ENCODE measurements at regions not wholly inside any gene's neighbourhood (a gene's known extent, or its start where the extent isn't known, plus 50 kb on each side); places are given as distances from the start of the nearest gene placed in this dataset.
"Not testable (repeated sequence)": the region's sequence is repeated elsewhere in the genome, so short reads cannot be mapped to it uniquely, and the experiment has no call there.

DNA sequence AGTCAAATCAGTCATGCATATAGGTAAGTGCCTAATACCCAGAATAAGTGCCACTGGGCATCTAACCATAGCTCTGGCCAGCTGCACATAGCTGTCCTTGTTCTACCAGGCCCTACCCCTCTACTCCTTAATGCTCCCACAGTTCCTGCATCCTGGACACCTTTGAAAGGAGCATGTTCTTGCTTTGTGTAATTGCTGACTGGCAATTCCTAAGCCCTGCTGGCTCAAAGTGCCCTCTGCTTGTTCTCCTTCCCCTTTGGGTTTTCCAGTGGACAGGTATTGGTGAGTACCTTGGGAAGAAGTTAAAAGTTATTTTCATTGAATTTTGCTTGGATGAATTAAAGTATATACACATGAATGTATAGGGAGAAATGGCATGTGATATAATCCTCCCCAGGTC is 516.4 kb downstream of the ETNK1 start:
- dilution Hi-C loops (cut with MboI; ENCODE audit: extremely low pct_ligation_motif_present, low sequenced_read_pairs), result no loop called here
- TF ChIP-seq EZH2 (IDR thresholded peaks at IDR 0.05; ENCODE audit: low read length), result no peak
- TF ChIP-seq, protein P1, sequence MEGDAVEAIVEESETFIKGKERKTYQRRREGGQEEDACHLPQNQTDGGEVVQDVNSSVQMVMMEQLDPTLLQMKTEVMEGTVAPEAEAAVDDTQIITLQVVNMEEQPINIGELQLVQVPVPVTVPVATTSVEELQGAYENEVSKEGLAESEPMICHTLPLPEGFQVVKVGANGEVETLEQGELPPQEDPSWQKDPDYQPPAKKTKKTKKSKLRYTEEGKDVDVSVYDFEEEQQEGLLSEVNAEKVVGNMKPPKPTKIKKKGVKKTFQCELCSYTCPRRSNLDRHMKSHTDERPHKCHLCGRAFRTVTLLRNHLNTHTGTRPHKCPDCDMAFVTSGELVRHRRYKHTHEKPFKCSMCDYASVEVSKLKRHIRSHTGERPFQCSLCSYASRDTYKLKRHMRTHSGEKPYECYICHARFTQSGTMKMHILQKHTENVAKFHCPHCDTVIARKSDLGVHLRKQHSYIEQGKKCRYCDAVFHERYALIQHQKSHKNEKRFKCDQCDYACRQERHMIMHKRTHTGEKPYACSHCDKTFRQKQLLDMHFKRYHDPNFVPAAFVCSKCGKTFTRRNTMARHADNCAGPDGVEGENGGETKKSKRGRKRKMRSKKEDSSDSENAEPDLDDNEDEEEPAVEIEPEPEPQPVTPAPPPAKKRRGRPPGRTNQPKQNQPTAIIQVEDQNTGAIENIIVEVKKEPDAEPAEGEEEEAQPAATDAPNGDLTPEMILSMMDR (optimal IDR thresholded peaks at IDR 0.05 in 1 of 3, IDR thresholded peaks at IDR 0.05 in 1 of 3, conservative IDR thresholded peaks at IDR 0.05 in 1 of 3; ENCODE audit: extremely low read depth in 1 of 3, insufficient read depth in 2 of 3, low read length in 3 of 3), result no peak
- H3K4me2 ChIP-seq (ENCODE audit: control insufficient read depth, extremely low read depth, insufficient read depth, low read depth, low read length), result no peak overlapping the region

DNA sequence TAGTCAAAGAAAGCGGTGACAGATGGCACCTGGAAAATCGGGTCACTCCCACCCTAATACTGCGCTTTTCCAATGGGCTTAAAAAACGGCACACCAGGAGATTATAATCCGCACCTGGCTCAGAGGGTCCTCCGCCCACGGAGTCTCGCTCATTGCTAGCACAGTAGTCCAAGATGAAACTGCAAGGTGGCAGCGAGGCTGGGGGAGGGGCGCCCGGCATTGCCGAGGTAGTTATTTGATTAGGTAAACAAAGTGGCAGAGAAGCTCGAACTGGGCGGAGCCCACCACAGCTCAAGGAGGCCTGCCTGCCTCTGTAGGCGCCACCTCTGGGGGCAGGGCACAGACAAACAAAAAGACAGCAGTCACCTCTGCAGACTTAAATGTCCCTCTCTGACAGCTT is 521.1 kb downstream of the ETNK1 start:
- H3K27ac ChIP-seq (ENCODE audit: control insufficient read depth, insufficient read depth, low read length); H3K4me1 ChIP-seq (ENCODE audit: control insufficient read depth, extremely low read depth, insufficient read depth, low read length); H3K36me3 ChIP-seq (ENCODE audit: control insufficient read depth in 2 of 2, extremely low read depth in 1 of 2, insufficient read depth in 2 of 2, low read length in 2 of 2); H2AFZ ChIP-seq (ENCODE audit: control insufficient read depth, low read length); FAIRE-seq; H3K9me3 ChIP-seq (ENCODE audit: control insufficient read depth, low read depth, low read length); dilution Hi-C loops (cut with MboI; ENCODE audit: extremely low pct_ligation_motif_present, low sequenced_read_pairs); H3K9me1 ChIP-seq (ENCODE audit: control insufficient read depth, extremely low read depth, insufficient read depth, low read length); H3K79me2 ChIP-seq (ENCODE audit: control insufficient read depth, insufficient read depth, low read length); H3K4me2 ChIP-seq (ENCODE audit: control insufficient read depth, extremely low read depth, insufficient read depth, low read depth, low read length); H3K4me3 ChIP-seq (ENCODE audit: control insufficient read depth in 2 of 3, extremely low read depth in 1 of 3, insufficient read depth in 2 of 3, low read depth in 1 of 3, low read length in 3 of 3); DNase-seq (ENCODE audit: low read depth, low spot score); H3K9ac ChIP-seq (ENCODE audit: control insufficient read depth, extremely low read depth, insufficient read depth, low read length); H4K20me1 ChIP-seq (ENCODE audit: control insufficient read depth, extremely low read depth, insufficient read depth, low read length); H3K27me3 ChIP-seq (ENCODE audit: control insufficient read depth, extremely low read depth, insufficient read depth, low read length): not testable (repeated sequence)

More for the DNA sequence above, 516.4 kb downstream of the ETNK1 start:
- DNase-seq (ENCODE audit: low read depth, low spot score), result no peak
- Histone ChIP-seq H3K36me3 (ENCODE audit: control insufficient read depth in 2 of 2, extremely low read depth in 1 of 2, insufficient read depth in 2 of 2, low read length in 2 of 2) (no peaks in the 10 kb centered on the region), H3K4me1 (ENCODE audit: control insufficient read depth, extremely low read depth, insufficient read depth, low read length) (no peaks in the 10 kb centered on the region), H3K27ac (ENCODE audit: control insufficient read depth, insufficient read depth, low read length) (no peak overlapping the region), H4K20me1 (ENCODE audit: control insufficient read depth, extremely low read depth, insufficient read depth, low read length) (no peaks in the 10 kb centered on the region), H3K27me3 (ENCODE audit: control insufficient read depth, extremely low read depth, insufficient read depth, low read length) (no peaks in the 10 kb centered on the region), H3K9me1 (ENCODE audit: control insufficient read depth, extremely low read depth, insufficient read depth, low read length) (no peaks in the 10 kb centered on the region), H3K9me3 (ENCODE audit: control insufficient read depth, low read depth, low read length) (no peaks in the 10 kb centered on the region), H3K9ac (ENCODE audit: control insufficient read depth, extremely low read depth, insufficient read depth, low read length) (no peak overlapping the region), H3K4me3 (ENCODE audit: control insufficient read depth in 2 of 3, extremely low read depth in 1 of 3, insufficient read depth in 2 of 3, low read depth in 1 of 3, low read length in 3 of 3) (no peak overlapping the region), H2AFZ (ENCODE audit: control insufficient read depth, low read length) (no peak overlapping the region), H3K79me2 (ENCODE audit: control insufficient read depth, insufficient read depth, low read length) (no peaks in the 10 kb centered on the region)
- FAIRE-seq, result no peak

DNA sequence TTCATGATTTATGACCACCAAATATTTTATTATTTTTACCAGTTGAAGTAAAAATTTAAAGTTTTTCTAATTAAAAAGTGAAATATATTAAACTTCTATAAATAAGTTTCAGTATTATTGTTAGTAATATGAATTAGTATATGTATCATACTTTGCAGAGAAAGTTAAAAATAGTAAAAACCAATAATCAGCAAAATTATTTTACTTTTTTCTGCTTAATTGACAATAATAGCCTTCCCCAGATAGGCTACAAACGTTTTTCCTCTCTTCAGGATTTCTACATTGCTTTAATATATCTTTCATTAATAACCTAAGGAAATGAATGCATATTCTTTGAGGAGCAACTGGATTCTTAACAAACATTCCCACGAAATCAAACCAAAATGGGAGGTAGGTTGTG is 543.5 kb downstream of the ETNK1 start:
- Histone ChIP-seq H3K4me1 (ENCODE audit: control insufficient read depth, extremely low read depth, insufficient read depth, low read length) (no peaks in the 10 kb centered on the region), H3K9me1 (ENCODE audit: control insufficient read depth, extremely low read depth, insufficient read depth, low read length) (no peaks in the 10 kb centered on the region), H3K9ac (ENCODE audit: control insufficient read depth, extremely low read depth, insufficient read depth, low read length) (no peak overlapping the region), H3K4me2 (ENCODE audit: control insufficient read depth, extremely low read depth, insufficient read depth, low read depth, low read length) (no peak overlapping the region), H3K27me3 (ENCODE audit: control insufficient read depth, extremely low read depth, insufficient read depth, low read length) (no peaks in the 10 kb centered on the region), H4K20me1 (ENCODE audit: control insufficient read depth, extremely low read depth, insufficient read depth, low read length) (no peaks in the 10 kb centered on the region), H3K9me3 (ENCODE audit: control insufficient read depth, low read depth, low read length) (no peaks in the 10 kb centered on the region), H3K36me3 (ENCODE audit: control insufficient read depth in 2 of 2, extremely low read depth in 1 of 2, insufficient read depth in 2 of 2, low read length in 2 of 2) (no peaks in the 10 kb centered on the region), H3K79me2 (ENCODE audit: control insufficient read depth, insufficient read depth, low read length) (no peaks in the 10 kb centered on the region), H2AFZ (ENCODE audit: control insufficient read depth, low read length) (no peak overlapping the region), H3K4me3 (ENCODE audit: control insufficient read depth in 2 of 3, extremely low read depth in 1 of 3, insufficient read depth in 2 of 3, low read depth in 1 of 3, low read length in 3 of 3) (no peak overlapping the region), H3K27ac (ENCODE audit: control insufficient read depth, insufficient read depth, low read length) (no peak overlapping the region)
- TF ChIP-seq EZH2 (IDR thresholded peaks at IDR 0.05; ENCODE audit: low read length), result no peak
- TF ChIP-seq, protein P1 (optimal IDR thresholded peaks at IDR 0.05 in 1 of 3, IDR thresholded peaks at IDR 0.05 in 1 of 3, conservative IDR thresholded peaks at IDR 0.05 in 1 of 3; ENCODE audit: extremely low read depth in 1 of 3, insufficient read depth in 2 of 3, low read length in 3 of 3), result no peak
- FAIRE-seq, result no peak
- dilution Hi-C loops (cut with MboI; ENCODE audit: extremely low pct_ligation_motif_present, low sequenced_read_pairs), result no loop called here
- DNase-seq (ENCODE audit: low read depth, low spot score), result no peak

Data from keratinocyte (primary cell).